Gastroesophageal sphincter (tissue), 3 donors: ENCODE measurements at regions not wholly inside any gene's neighbourhood (a gene's known extent, or its start where the extent isn't known, plus 50 kb on each side); places are given as distances from the start of the nearest gene placed in this dataset.

ENCODE experiments used
- EP300 ChIP-seq: sonication (generic); formaldehyde crosslinking; IDR thresholded peaks from one replicate; pipeline ENCODE4 v1.6.1; 2017; ENCODE audit warnings: antibody characterized with exemption, mild to moderate bottlenecking
- POLR2A ChIP-seq, 2 donors: fragments of 450-650 bp; IDR thresholded peaks; one replicate each; pipeline ENCODE4 v1.6.1; 2017; ENCODE audit warnings: antibody characterized with exemption in 2 of 2, mild to moderate bottlenecking in 2 of 2, moderate library complexity in 1 of 2
- TF ChIP-seq, protein P1 (sequence below), 4 experiments: fragments of 200-600 bp in 2 of 4; fragments of 450-650 bp in 2 of 4; sonication (generic) in 1 of 4; IDR thresholded peaks; one replicate each; pipeline ENCODE4 v1.5.1; 2017 to 2019; ENCODE audit warnings: antibody characterized with exemption in 4 of 4, mild to moderate bottlenecking in 2 of 4, moderate library complexity in 2 of 4

DNA sequence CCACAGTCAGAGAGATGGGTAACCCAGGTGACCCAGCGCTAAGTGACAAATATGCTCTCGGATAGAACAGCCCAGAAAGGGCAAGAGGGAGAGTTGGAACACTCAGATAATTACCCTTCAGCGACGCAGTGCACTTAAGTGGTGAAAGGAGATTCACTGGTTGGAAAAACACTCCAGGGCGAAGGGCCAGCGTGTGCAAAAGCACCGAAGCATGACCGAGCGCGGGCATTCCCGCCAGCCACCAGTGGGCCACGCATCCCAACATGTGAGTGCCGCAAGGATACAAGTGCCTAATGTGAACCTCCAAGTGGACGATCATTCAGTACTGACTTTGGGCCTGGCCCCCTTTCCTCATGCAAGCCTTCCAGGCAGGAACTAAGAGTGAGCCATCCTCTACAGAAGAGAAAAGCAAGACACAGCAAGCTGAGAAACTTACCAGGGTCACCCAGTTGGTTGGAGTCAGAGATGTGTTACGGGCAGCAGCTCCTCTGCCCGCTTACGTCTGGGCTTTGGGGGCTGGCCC is 258.4 kb downstream of the C16orf95 start:
- TF ChIP-seq EP300 (no peak), POLR2A (IDR thresholded peaks at IDR 0.05) (no peak)
- TF ChIP-seq, protein P1, sequence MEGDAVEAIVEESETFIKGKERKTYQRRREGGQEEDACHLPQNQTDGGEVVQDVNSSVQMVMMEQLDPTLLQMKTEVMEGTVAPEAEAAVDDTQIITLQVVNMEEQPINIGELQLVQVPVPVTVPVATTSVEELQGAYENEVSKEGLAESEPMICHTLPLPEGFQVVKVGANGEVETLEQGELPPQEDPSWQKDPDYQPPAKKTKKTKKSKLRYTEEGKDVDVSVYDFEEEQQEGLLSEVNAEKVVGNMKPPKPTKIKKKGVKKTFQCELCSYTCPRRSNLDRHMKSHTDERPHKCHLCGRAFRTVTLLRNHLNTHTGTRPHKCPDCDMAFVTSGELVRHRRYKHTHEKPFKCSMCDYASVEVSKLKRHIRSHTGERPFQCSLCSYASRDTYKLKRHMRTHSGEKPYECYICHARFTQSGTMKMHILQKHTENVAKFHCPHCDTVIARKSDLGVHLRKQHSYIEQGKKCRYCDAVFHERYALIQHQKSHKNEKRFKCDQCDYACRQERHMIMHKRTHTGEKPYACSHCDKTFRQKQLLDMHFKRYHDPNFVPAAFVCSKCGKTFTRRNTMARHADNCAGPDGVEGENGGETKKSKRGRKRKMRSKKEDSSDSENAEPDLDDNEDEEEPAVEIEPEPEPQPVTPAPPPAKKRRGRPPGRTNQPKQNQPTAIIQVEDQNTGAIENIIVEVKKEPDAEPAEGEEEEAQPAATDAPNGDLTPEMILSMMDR (IDR thresholded peaks at IDR 0.05), result no peak
